ENCODE measurements at regions not wholly inside any gene's neighbourhood (a gene's known extent, or its start where the extent isn't known, plus 50 kb on each side); places are given as distances from the start of the nearest gene placed in this dataset.

DNA sequence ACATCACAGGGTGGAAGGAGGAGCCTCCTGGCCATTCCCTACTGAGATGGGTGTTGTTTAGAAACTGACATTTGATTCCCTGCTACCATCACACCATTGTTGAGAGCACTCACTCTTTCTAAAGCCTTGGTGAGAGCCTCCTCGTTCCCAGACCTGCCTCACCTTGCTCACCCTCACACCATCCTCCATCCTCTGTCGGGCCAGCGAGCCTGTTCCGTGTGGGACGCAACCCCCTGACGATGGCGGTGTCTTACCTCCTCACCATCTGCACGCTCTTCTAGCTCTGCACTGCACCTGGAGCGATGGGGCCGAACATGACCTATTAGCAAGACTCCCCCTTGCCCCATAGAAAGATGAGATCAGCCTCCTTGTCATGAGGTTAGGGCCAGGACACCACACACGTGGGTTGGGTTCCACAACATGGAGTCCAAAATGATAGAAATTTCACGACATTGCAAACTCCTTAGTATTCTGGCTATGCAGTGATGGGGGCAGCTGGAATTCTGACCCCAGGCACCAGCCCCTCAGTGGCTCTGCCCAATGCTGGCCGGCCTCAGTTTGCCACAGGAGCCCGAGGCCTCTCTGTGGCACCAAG, 1017.9 kb downstream of the TBC1D22A start:
- no peak for TF ChIP-seq ZNF326 (CRISPR knock-in tag; IDR thresholded peaks at IDR 0.05; ENCODE audit: borderline replicate concordance)
- no peak for TF ChIP-seq EP300 (IDR thresholded peaks at IDR 0.05; ENCODE audit: low read depth in 2 of 2, low read length in 2 of 2)
- no peak for TF ChIP-seq EP300 (CRISPR knock-in tag; IDR thresholded peaks at IDR 0.05; ENCODE audit: borderline replicate concordance)
- no peak for TF ChIP-seq ZNF567 (CRISPR knock-in tag; IDR thresholded peaks at IDR 0.05; ENCODE audit: borderline replicate concordance)
- no peak for TF ChIP-seq CEBPB (IDR thresholded peaks at IDR 0.05; ENCODE audit: borderline replicate concordance, low read depth, low read length)
- TF ChIP-seq ZBTB42 (CRISPR knock-in tag; IDR thresholded peaks at IDR 0.05), result no peak
- no peak for TF ChIP-seq ZNF121 (CRISPR knock-in tag; IDR thresholded peaks at IDR 0.05)
- TF ChIP-seq HNF4G (IDR thresholded peaks at IDR 0.05; ENCODE audit: borderline replicate concordance, low read depth, low read length), result no peak
- no peak for TF ChIP-seq HNF4G (CRISPR knock-in tag; IDR thresholded peaks at IDR 0.05; ENCODE audit: borderline replicate concordance, low read depth)
- no peak for TF ChIP-seq KAT7 (CRISPR knock-in tag; IDR thresholded peaks at IDR 0.05; ENCODE audit: borderline replicate concordance)
- no peak for TF ChIP-seq MAFK (conservative IDR thresholded peaks at IDR 0.05 in 1 of 2, IDR thresholded peaks at IDR 0.05 in 1 of 2; ENCODE audit: low read length in 2 of 2)
- TF ChIP-seq ZMYM2 (CRISPR knock-in tag; IDR thresholded peaks at IDR 0.05), result no peak
- no peak for TF ChIP-seq THAP11 (CRISPR knock-in tag; IDR thresholded peaks at IDR 0.05)
- no peak for TF ChIP-seq ZNF569 (CRISPR knock-in tag; IDR thresholded peaks at IDR 0.05; ENCODE audit: borderline replicate concordance)
- TF ChIP-seq CHD4 (IDR thresholded peaks at IDR 0.05; ENCODE audit: borderline replicate concordance, low read length), result no peak
- TF ChIP-seq ZNF839 (CRISPR knock-in tag; IDR thresholded peaks at IDR 0.05; ENCODE audit: borderline replicate concordance), result no peak

All from HepG2 (cell line).